GM21515 (cell line): ENCODE measurements at regions not wholly inside any gene's neighbourhood (a gene's known extent, or its start where the extent isn't known, plus 50 kb on each side); places are given as distances from the start of the nearest gene placed in this dataset.
"Not testable (repeated sequence)": the region's sequence is repeated elsewhere in the genome, so short reads cannot be mapped to it uniquely, and the experiment has no call there.

ENCODE experiments used
- ATAC-seq: cut with Tn5 transposase; IDR thresholded peaks from one replicate; pipeline ENCODE4 v1.9.1; 2021; ENCODE audit not compliant: unreplicated experiment

- not testable (repeated sequence) for ATAC-seq
Measured at GRCh38 chr16:33583702-33584101, 124.3 kb downstream of the TP53TG3F start.

- ATAC-seq: not testable (repeated sequence)
Measured at GRCh38 chr16:33588589-33588988, 129.2 kb downstream of the TP53TG3F start.

GRCh38 chr16:33593344-33593743, 133.9 kb downstream of the TP53TG3F start:
- ATAC-seq: not testable (repeated sequence)

- ATAC-seq: not testable (repeated sequence)
Measured at GRCh38 chr16:33595074-33595473, 135.7 kb downstream of the TP53TG3F start.

GRCh38 chr16:33601029-33601428, 141.6 kb downstream of the TP53TG3F start:
- ATAC-seq: peak; percentile 66

GRCh38 chr16:33623535-33624077, 164.2 kb downstream of the TP53TG3F start:
- ATAC-seq: not testable (repeated sequence)

- not testable (repeated sequence) for ATAC-seq
Measured at GRCh38 chr16:33628895-33629294, 169.5 kb downstream of the TP53TG3F start.

- not testable (repeated sequence) for ATAC-seq
Measured at GRCh38 chr16:33631713-33632112, 172.3 kb downstream of the TP53TG3F start.

GRCh38 chr16:33634057-33634456, 174.6 kb downstream of the TP53TG3F start:
- ATAC-seq: not testable (repeated sequence)

- ATAC-seq: not testable (repeated sequence)
Measured at GRCh38 chr16:33636760-33637159, 177.3 kb downstream of the TP53TG3F start.

- peak; percentile 87 for ATAC-seq
Measured at GRCh38 chr16:33643270-33643669, 183.9 kb downstream of the TP53TG3F start.

- peak; percentile 64 for ATAC-seq
Measured at GRCh38 chr16:33643698-33644381, 184.4 kb downstream of the TP53TG3F start.

GRCh38 chr16:33646386-33646785, 187.0 kb downstream of the TP53TG3F start:
- ATAC-seq: not testable (repeated sequence)

GRCh38 chr16:33655756-33656155, 196.3 kb downstream of the TP53TG3F start:
- not testable (repeated sequence) for ATAC-seq

GRCh38 chr16:33656394-33656793, 197.0 kb downstream of the TP53TG3F start:
- peak; percentile 53 for ATAC-seq

GRCh38 chr16:33657717-33658116, 198.3 kb downstream of the TP53TG3F start:
- ATAC-seq: peak; percentile 52

- ATAC-seq: not testable (repeated sequence)
Measured at GRCh38 chr16:33680791-33681190, 221.4 kb downstream of the TP53TG3F start.

GRCh38 chr16:33700320-33700719, 240.9 kb downstream of the TP53TG3F start:
- not testable (repeated sequence) for ATAC-seq

- not testable (repeated sequence) for ATAC-seq
Measured at GRCh38 chr16:33706845-33707590, 247.6 kb downstream of the TP53TG3F start.

GRCh38 chr16:33707591-33707934, 248.2 kb downstream of the TP53TG3F start:
- not testable (repeated sequence) for ATAC-seq

GRCh38 chr16:33709856-33710695, 250.7 kb downstream of the TP53TG3F start:
- not testable (repeated sequence) for ATAC-seq
